T-cell (primary cell): ENCODE measurements at regions not wholly inside any gene's neighbourhood (a gene's known extent, or its start where the extent isn't known, plus 50 kb on each side); places are given as distances from the start of the nearest gene placed in this dataset.

Source experiments
- ATAC-seq, 4 experiments: fragments of 200-7000 bp in 3 of 4; fragments of 150-1000 bp in 1 of 4; cut with Tn5 transposase; replicated peaks in 1 of 4; 1 replicate in 3 of 4; 2 replicates in 1 of 4; pipeline ENCODE4 v1.10.0; 2021; ENCODE audit warnings: moderate library complexity in 3 of 4, mild to moderate bottlenecking in 2 of 4, moderate number of reproducible peaks in 1 of 4
- CTCF ChIA-PET, 2 donors: fragments of 300-600 bp; sonication (Branson Sonifier 250); formaldehyde crosslinking; loops; one replicate each; lab custom pipeline; 2022; ENCODE audit warnings: antibody characterized with exemption in 2 of 2; lab: Charles Lee
- POLR2A ChIA-PET, 2 donors: fragments of 300-600 bp; sonication (Branson Sonifier 250); formaldehyde crosslinking; loops; one replicate each; lab custom pipeline; 2022; ENCODE audit warnings: antibody characterized with exemption in 2 of 2; lab: Charles Lee
- DNase-seq, 35 experiments: peaks; one replicate each; pipeline versions ENCODE4 v3.0.0 to v3.0.0-alpha.2; 2013 to 2023
- H3K27ac ChIP-seq: one replicate; pipeline ENCODE4 v1.5.1; 2013; ENCODE audit warnings: low read length
- H3K27me3 ChIP-seq, 2 experiments: replicated peaks in 1 of 2; 1 replicate in 1 of 2; 2 replicates in 1 of 2; pipeline versions ENCODE4 v1.6.1 to v1.7.0; 2013; ENCODE audit warnings: low read length in 1 of 2, mixed read lengths in 1 of 2; ENCODE audit not compliant: control insufficient read depth in 2 of 2, insufficient read depth in 2 of 2; ENCODE audit errors: extremely low read depth in 1 of 2
- H3K36me3 ChIP-seq, 2 donors: 1 replicate in 1 of 2; 2 replicates in 1 of 2; pipeline versions ENCODE4 v1.6.1 to v1.7.0; 2013; ENCODE audit warnings: low read length in 1 of 2; ENCODE audit not compliant: control insufficient read depth in 2 of 2, insufficient read depth in 1 of 2; ENCODE audit errors: extremely low read depth in 1 of 2
- H3K4me1 ChIP-seq, 2 experiments: 1 replicate in 1 of 2; 2 replicates in 1 of 2; pipeline versions ENCODE4 v1.6.1 to v1.7.0; 2013; ENCODE audit warnings: low read length in 2 of 2, mixed read lengths in 1 of 2; ENCODE audit not compliant: insufficient read depth in 2 of 2, control insufficient read depth in 1 of 2; ENCODE audit errors: extremely low read depth in 1 of 2
- H3K4me3 ChIP-seq, 2 donors: 1 replicate in 1 of 2; 2 replicates in 1 of 2; pipeline versions ENCODE4 v1.5.1 to v1.7.0; 2013; ENCODE audit warnings: mild to moderate bottlenecking in 2 of 2, low read length in 1 of 2, moderate library complexity in 1 of 2; ENCODE audit not compliant: control insufficient read depth in 1 of 2; ENCODE audit errors: extremely low read depth in 1 of 2
- H3K9me3 ChIP-seq: 2 replicates; pipeline ENCODE4 v1.7.0; 2013
- H3K27ac Mint-ChIP-seq, 2 donors: one replicate each; pipeline ENCODE4 v1.8.0; 2020 to 2021; ENCODE audit warnings: mild to moderate bottlenecking in 2 of 2, mixed read lengths in 2 of 2
- H3K27me3 Mint-ChIP-seq, 2 donors: one replicate each; pipeline ENCODE4 v1.8.0; 2021 to 2022; ENCODE audit warnings: mixed read lengths in 2 of 2
- H3K36me3 Mint-ChIP-seq: one replicate; pipeline ENCODE4 v1.8.0; 2021; ENCODE audit warnings: mixed read lengths
- H3K4me1 Mint-ChIP-seq, 3 donors: one replicate each; pipeline ENCODE4 v1.8.0; 2020 to 2022; ENCODE audit warnings: mixed read lengths in 3 of 3, mild to moderate bottlenecking in 1 of 3
- H3K4me3 Mint-ChIP-seq, 3 donors: one replicate each; pipeline ENCODE4 v1.8.0; 2020 to 2022; ENCODE audit warnings: mild to moderate bottlenecking in 3 of 3, mixed read lengths in 3 of 3, moderate library complexity in 3 of 3
- H3K9me3 Mint-ChIP-seq, 3 donors: one replicate each; pipeline ENCODE4 v1.8.0; 2020 to 2022; ENCODE audit warnings: mixed read lengths in 3 of 3
- WGBS: methylation state at CpG from one replicate; pipeline ENCODE4 v1.1.5; 2013; ENCODE audit warnings: missing lambda C conversion rate; ENCODE audit not compliant: insufficient coverage; 5-methylcytosine and 5-hydroxymethylcytosine counted together

DNA sequence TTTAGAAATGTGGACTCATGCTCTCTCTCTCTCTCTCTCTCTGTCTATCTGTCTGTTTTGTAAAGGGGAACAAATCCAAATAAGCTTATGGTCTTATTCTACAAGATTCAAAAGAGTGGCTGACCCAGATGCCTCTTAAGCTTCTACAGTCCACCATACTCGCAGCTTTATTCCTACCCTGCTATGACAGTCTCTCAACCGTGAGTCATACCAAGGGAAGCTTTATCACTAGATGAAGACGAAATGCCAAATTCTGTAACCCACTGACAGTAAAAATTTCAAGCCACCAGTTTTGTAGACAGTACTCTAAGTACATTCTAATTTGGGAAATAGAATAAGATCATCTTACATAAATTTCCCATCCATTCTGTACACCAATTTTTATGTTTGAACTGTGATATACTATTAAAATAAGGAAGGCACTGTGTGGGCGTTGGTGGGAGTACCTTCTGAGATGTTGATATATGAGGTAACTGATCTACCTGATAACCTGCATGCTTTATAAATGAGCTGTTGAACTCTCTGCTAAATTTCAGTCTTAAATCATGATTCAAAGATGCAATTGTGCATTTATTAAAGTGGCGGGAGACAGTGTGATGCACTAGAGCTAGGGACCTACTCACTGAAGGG is 153.2 kb downstream of the KLF6 start:
- no peak overlapping the region for H3K4me3 Mint-ChIP-seq
- Histone ChIP-seq H3K27me3 (peaks cover 0 to 3% of the 10 kb centered on the region in 2 experiments), H3K9me3 (no peaks in the 10 kb centered on the region), H3K27ac (no peak overlapping the region), H3K4me1 (no peaks in the 10 kb centered on the region), H3K4me3 (no peak overlapping the region), H3K36me3 (no peaks in the 10 kb centered on the region)
- no peaks in the 10 kb centered on the region for H3K36me3 Mint-ChIP-seq
- WGBS: 57% methylated on average over 2 of the region's 5 CpGs
- no peaks in the 10 kb centered on the region for H3K9me3 Mint-ChIP-seq
- H3K27me3 Mint-ChIP-seq: peaks cover 0 to 6% of the 10 kb centered on the region in 2 donors
- no peaks in the 10 kb centered on the region for H3K4me1 Mint-ChIP-seq
- no peak for DNase-seq
- ChIA-PET POLR2A (interaction anchor here (0.6 to 0.7 kb wide), 4 partner anchors 9 to 999 kb away, joined by 3 to 6 read pairs (median 4); no protein-coding TSS in a partner anchor), CTCF (no interaction called here)
- no peak overlapping the region for H3K27ac Mint-ChIP-seq
- no peak for ATAC-seq

DNA sequence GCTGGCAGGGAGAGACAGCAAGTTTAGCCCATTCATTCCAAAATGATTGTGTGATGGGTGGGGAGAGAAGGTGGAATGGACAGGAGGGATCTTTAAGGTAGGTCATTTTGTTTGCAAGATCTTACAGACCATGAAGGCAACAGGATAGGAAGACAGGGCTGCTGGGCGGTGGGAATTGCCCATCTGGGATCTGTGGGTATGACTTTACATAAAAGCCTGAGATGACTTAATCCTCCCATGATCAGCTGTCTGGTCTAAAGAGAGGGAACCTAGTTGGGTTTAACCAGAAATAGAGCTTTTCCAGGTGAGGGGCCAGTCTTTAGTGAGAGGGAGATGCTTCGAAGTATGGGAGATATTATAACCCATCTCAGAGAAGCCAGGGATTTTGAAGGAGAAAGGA is 153.7 kb downstream of the KLF6 start:
- POLR2A ChIA-PET: interaction anchor here (0.6 to 0.7 kb wide), 3 partner anchors 8 to 655 kb away, joined by 3 to 6 read pairs (median 5); no protein-coding TSS in a partner anchor
- H3K4me1 ChIP-seq: no peaks in the 10 kb centered on the region
- H3K9me3 ChIP-seq: no peaks in the 10 kb centered on the region
- Mint-ChIP-seq H3K36me3 (no peaks in the 10 kb centered on the region), H3K27me3 (peaks cover 0 to 6% of the 10 kb centered on the region in 2 donors), H3K4me1 (no peaks in the 10 kb centered on the region), H3K9me3 (no peaks in the 10 kb centered on the region), H3K4me3 (no peak overlapping the region), H3K27ac (no peak overlapping the region)
- H3K36me3 ChIP-seq: no peaks in the 10 kb centered on the region
- WGBS: 88% methylated on average over 1 of the region's 2 CpGs
- no peak for ATAC-seq
- peaks cover 0 to 3% of the 10 kb centered on the region in 2 experiments for H3K27me3 ChIP-seq
- no peak overlapping the region for H3K27ac ChIP-seq
- no peak for DNase-seq
- H3K4me3 ChIP-seq: no peak overlapping the region
- CTCF ChIA-PET: no interaction called here

DNA sequence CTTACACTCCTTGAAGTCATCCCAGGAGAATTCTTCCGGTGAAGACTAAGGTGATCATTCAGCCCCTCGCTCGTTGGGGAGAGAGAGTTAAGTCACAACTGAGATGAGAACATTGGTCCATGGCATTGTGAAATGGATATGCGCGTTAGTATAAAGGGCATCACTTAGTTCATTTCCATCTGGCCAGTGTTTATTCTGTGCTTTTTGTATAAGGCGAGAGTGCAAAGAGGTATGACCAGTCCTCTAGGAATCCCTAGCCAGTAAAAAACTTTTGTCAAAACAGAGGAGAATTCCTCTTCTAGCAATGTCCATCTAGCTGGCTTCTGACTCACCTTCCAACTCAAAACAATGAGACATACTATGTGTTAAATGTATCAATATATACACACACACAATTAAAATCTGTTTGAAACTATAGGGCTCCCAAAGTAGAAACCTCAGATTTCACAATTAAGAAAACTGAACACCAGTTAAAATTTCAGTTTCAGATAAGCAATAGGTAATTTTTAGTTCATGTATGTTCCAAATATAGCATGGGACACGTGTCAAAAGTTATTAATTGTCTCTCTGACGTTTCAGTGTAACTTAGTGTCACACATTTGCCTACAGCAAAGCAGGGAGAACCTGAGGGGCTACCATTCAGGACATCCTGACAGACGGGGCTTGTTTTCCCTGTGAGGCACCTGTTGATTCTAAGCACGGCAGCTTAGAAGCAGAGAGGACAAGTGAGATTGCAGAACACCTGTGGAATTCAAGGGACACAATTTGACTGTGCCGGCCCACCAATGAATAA is 158.9 kb downstream of the KLF6 start:
- peaks cover 7 to 22% (median 16%) of the 10 kb centered on the region in 3 donors for H3K4me1 Mint-ChIP-seq
- POLR2A ChIA-PET: no interaction called here
- H3K4me3 Mint-ChIP-seq: no peak overlapping the region
- Histone ChIP-seq H3K36me3 (no peaks in the 10 kb centered on the region), H3K27ac (no peak overlapping the region), H3K9me3 (no peaks in the 10 kb centered on the region), H3K4me1 (peaks cover 0 to 4% of the 10 kb centered on the region in 2 experiments), H3K27me3 (no peaks in the 10 kb centered on the region), H3K4me3 (no peak overlapping the region)
- WGBS: 60% methylated on average over 5 of the region's 11 CpGs
- DNase-seq: no peak
- H3K9me3 Mint-ChIP-seq: peaks cover under 1% of the 10 kb centered on the region in 3 donors
- no peak for ATAC-seq
- H3K36me3 Mint-ChIP-seq: no peaks in the 10 kb centered on the region
- peaks cover 0 to 4% of the 10 kb centered on the region in 2 donors for H3K27me3 Mint-ChIP-seq
- CTCF ChIA-PET: no interaction called here
- H3K27ac Mint-ChIP-seq: no peak overlapping the region

DNA sequence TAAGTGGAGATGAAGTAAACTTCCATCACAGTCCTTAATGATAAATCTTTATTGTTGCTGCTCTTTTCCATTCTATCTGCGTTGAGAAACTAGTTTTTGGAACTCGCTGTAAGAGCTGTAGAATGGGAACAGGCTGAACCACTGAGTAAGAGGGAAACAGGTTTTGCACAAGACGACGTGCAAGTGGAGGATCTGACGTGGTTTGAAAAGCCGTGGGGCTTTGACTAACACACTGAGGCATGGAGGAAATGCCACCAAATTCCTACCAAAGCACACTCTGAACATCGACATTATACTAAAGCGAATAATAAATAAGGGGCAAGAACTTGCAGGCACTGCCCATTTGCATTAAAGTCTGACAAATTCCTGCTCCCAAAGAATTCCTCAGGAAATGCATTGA is 160.6 kb downstream of the KLF6 start:
- H3K27ac ChIP-seq: no peak overlapping the region
- peaks cover 2% of the 10 kb centered on the region for H3K9me3 ChIP-seq
- CTCF ChIA-PET: no interaction called here
- 83% methylated on average over 3 of the region's 8 CpGs for WGBS
- no peak overlapping the region for H3K4me3 ChIP-seq
- no peaks in the 10 kb centered on the region for H3K36me3 ChIP-seq
- POLR2A ChIA-PET: no interaction called here
- no peaks in the 10 kb centered on the region for H3K27me3 ChIP-seq
- H3K36me3 Mint-ChIP-seq: peaks cover 9% of the 10 kb centered on the region
- peaks cover 7 to 22% (median 16%) of the 10 kb centered on the region in 3 donors for H3K4me1 Mint-ChIP-seq
- DNase-seq (no peak), ATAC-seq (no peak)
- no peak overlapping the region for H3K4me3 Mint-ChIP-seq
- peaks cover 0 to 4% of the 10 kb centered on the region in 2 experiments for H3K4me1 ChIP-seq
- peaks cover 0 to 9% of the 10 kb centered on the region in 2 donors for H3K27me3 Mint-ChIP-seq
- H3K9me3 Mint-ChIP-seq: peaks cover 7 to 11% (median 11%) of the 10 kb centered on the region in 3 donors
- H3K27ac Mint-ChIP-seq: no peak overlapping the region

DNA sequence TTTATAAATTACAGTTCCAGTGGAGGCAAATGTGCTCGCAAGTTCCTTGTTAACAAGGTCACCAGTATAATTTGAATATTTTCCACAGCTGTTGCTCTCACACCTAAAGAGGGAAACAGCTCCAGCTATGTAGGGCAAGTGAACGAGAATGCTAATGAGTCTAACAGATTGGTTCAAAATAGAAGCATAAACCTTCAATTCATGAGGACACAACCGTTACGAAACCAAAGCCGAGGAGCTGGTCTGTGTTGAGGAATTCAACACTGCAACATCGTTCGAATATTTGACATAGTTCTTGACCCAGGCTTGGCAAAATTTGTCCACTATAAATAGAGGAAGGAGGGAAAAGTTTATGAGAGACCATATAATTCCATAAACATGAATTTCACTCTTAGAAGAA is 161.3 kb downstream of the KLF6 start:
- no peak for DNase-seq
- no peak overlapping the region for H3K27ac Mint-ChIP-seq
- Histone ChIP-seq H3K9me3 (peaks cover 2% of the 10 kb centered on the region), H3K27ac (no peak overlapping the region), H3K27me3 (no peaks in the 10 kb centered on the region), H3K4me1 (peaks cover 0 to 4% of the 10 kb centered on the region in 2 experiments), H3K36me3 (no peaks in the 10 kb centered on the region), H3K4me3 (no peak overlapping the region)
- peaks cover 9% of the 10 kb centered on the region for H3K36me3 Mint-ChIP-seq
- H3K27me3 Mint-ChIP-seq: peaks cover 0 to 9% of the 10 kb centered on the region in 2 donors
- ATAC-seq: no peak
- CTCF ChIA-PET: no interaction called here
- POLR2A ChIA-PET: interaction anchor here in 1 of 2 donors (0.6 kb wide), 1 partner anchor 563 kb away, joined by 3 read pairs; no protein-coding TSS in a partner anchor
- H3K9me3 Mint-ChIP-seq: peaks cover 7 to 11% (median 11%) of the 10 kb centered on the region in 3 donors
- H3K4me1 Mint-ChIP-seq: peaks cover 7 to 22% (median 16%) of the 10 kb centered on the region in 3 donors
- no CpG with 5 or more reads among the region's 7 CpGs for WGBS
- H3K4me3 Mint-ChIP-seq: peak overlapping the region in 1 of 3 donors; percentile 17

DNA sequence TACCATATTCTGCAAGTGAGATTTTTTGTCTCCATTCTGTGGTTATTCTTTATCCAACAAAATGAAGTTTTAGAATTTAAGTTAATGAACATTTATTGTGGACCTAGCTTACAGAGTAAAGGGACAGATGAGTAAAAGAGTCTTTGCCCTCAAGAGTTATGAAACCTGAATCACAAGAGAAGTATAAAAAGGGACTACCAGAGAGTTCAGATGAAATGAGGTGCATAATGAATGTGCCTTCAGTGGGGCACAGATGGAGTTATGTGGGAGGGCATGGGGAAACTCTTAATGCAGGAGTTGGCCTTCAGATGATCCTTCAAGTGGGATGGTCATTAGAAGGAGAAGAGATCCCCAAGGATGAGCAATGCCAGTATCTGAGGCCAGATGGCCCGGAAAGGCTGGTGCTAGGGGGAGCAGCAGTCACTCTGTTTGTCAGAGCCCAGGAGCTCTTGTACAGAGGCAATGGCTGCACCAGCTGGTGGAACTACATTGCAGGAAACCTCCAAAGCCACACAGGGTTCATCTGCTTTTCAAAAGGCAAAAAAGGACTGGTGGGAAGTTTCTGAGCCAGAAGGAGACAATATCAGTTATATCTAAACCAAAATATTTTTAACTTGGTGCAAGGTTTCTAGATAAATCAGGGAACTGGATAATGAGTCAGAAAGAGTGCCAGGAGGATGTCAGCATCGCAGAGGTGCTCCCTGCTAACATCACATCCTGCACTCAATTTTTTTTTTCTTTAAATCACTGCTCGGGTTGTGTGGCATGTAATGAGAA is 162.0 kb downstream of the KLF6 start:
- Mint-ChIP-seq H3K4me3 (peak overlapping the region in 1 of 3 donors; percentile 17), H3K27me3 (peaks cover 0 to 9% of the 10 kb centered on the region in 2 donors), H3K9me3 (peaks cover 7 to 11% (median 11%) of the 10 kb centered on the region in 3 donors), H3K27ac (peak overlapping the region; percentile 48 to 59), H3K4me1 (peaks cover 7 to 22% (median 16%) of the 10 kb centered on the region in 3 donors), H3K36me3 (peaks cover 9% of the 10 kb centered on the region)
- 50% methylated on average over 1 of the region's 3 CpGs for WGBS
- peak in 1 of 35 experiments; percentile 10 for DNase-seq
- Histone ChIP-seq H3K4me1 (peaks cover 0 to 4% of the 10 kb centered on the region in 2 experiments), H3K27ac (no peak overlapping the region), H3K9me3 (peaks cover 2% of the 10 kb centered on the region), H3K4me3 (no peak overlapping the region), H3K36me3 (no peaks in the 10 kb centered on the region), H3K27me3 (no peaks in the 10 kb centered on the region)
- peak in 2 of 4 experiments; percentile 52 to 53 for ATAC-seq
- CTCF ChIA-PET: no interaction called here
- POLR2A ChIA-PET: interaction anchor here in 1 of 2 donors (0.6 kb wide), 2 partner anchors 9 to 563 kb away, joined by 3 to 6 read pairs; no protein-coding TSS in a partner anchor
